SK-N-MC (cell line): ENCODE measurements at regions not wholly inside any gene's neighbourhood (a gene's known extent, or its start where the extent isn't known, plus 50 kb on each side); places are given as distances from the start of the nearest gene placed in this dataset.

Experiments
- DNase-seq: peaks from one replicate; pipeline ENCODE4 v3.0.0-alpha.2; 2011; ENCODE audit warnings: low read depth, low spot score
- H3K27ac ChIP-seq: fragments of 200-600 bp; sonication (generic); 2 replicates; pipeline ENCODE4 v1.5.1; 2016; ENCODE audit warnings: mixed run types
- H3K36me3 ChIP-seq: fragments of 200-600 bp; sonication (generic); 2 replicates; pipeline ENCODE4 v1.6.1; 2017; ENCODE audit warnings: antibody characterized with exemption, low read length, mixed read lengths; ENCODE audit not compliant: insufficient read depth
- H3K4me3 ChIP-seq: fragments of 200-600 bp; sonication (generic); 2 replicates; pipeline ENCODE4 v1.5.1; 2016
- H3K9ac ChIP-seq: fragments of 200-600 bp; sonication (generic); 2 replicates; pipeline ENCODE4 v1.8.0; 2017; ENCODE audit warnings: mixed run types, mixed read lengths; ENCODE audit not compliant: insufficient read length
- H3K9me3 ChIP-seq: fragments of 200-600 bp; sonication (generic); 2 replicates; pipeline ENCODE4 v1.6.1; 2017; ENCODE audit warnings: low read depth, mild to moderate bottlenecking, antibody characterized with exemption, low read length, moderate library complexity, mixed read lengths
- EZH2 ChIP-seq: fragments of 200-600 bp; sonication (generic); IDR thresholded peaks from one replicate; pipeline ENCODE4 v1.6.1; 2017; ENCODE audit warnings: antibody characterized with exemption
- FOXP2 ChIP-seq: optimal IDR thresholded peaks from 2 replicates; pipeline ENCODE3; 2011; ENCODE audit warnings: mild to moderate bottlenecking, moderate library complexity; ENCODE audit not compliant: insufficient read depth; ENCODE audit errors: extremely low read length, control extremely low read depth
- POLR2AphosphoS5 ChIP-seq: IDR thresholded peaks from 2 replicates; pipeline ENCODE4 v1.6.1; 2012; ENCODE audit warnings: mild to moderate bottlenecking, low read depth, low read length, borderline replicate concordance

DNA sequence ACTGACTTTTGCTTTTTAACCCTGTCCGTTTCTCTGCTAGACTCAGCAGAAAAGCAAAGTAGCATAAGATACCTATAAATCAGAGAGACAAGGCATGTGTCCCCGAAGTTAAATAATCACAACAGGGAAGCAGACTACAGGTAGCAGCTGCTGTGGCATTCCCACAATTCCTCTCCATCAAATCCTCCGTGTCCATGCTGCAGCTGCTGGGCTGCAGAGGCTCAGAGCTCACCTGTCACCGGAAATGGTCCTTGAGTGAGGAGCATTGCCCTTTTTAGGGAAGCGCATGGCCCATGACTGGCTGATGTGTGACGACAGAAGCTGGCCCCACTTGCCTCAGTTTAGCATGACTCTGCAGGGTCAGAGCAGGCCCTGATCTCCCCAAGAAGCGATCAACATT is 125.0 kb downstream of the MSX2 start:
- TF ChIP-seq FOXP2: no peak
- no peak for TF ChIP-seq EZH2
- no peak for TF ChIP-seq POLR2AphosphoS5
- Histone ChIP-seq H3K36me3 (no peaks in the 10 kb centered on the region), H3K9ac (no peak overlapping the region), H3K4me3 (no peak overlapping the region), H3K27ac (no peak overlapping the region), H3K9me3 (no peaks in the 10 kb centered on the region)
- no peak for DNase-seq

DNA sequence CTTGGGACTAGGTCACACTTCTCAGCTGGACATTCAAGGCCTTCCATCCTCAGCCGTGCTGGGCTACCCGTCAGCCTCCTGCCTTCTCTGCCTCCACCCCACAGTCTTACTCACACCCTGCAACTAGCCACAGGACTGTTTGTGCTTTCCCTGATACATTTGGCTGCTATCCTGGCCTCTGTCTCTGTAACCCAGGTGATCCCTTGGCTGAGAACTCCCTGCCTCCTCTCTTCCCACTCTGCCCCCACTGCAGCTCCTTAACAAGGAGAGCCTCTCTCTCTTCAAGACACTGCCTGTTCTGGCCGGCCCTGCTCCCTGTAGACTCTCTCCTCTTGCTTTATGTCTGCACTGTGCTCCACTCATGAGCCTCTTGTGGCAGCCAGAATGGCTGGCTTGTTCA is 120.6 kb downstream of the MSX2 start:
- Histone ChIP-seq H3K9ac (no peak overlapping the region), H3K27ac (no peak overlapping the region), H3K4me3 (no peak overlapping the region), H3K36me3 (no peaks in the 10 kb centered on the region), H3K9me3 (no peaks in the 10 kb centered on the region)
- no peak for DNase-seq
- no peak for TF ChIP-seq POLR2AphosphoS5
- no peak for TF ChIP-seq FOXP2
- TF ChIP-seq EZH2: no peak

DNA sequence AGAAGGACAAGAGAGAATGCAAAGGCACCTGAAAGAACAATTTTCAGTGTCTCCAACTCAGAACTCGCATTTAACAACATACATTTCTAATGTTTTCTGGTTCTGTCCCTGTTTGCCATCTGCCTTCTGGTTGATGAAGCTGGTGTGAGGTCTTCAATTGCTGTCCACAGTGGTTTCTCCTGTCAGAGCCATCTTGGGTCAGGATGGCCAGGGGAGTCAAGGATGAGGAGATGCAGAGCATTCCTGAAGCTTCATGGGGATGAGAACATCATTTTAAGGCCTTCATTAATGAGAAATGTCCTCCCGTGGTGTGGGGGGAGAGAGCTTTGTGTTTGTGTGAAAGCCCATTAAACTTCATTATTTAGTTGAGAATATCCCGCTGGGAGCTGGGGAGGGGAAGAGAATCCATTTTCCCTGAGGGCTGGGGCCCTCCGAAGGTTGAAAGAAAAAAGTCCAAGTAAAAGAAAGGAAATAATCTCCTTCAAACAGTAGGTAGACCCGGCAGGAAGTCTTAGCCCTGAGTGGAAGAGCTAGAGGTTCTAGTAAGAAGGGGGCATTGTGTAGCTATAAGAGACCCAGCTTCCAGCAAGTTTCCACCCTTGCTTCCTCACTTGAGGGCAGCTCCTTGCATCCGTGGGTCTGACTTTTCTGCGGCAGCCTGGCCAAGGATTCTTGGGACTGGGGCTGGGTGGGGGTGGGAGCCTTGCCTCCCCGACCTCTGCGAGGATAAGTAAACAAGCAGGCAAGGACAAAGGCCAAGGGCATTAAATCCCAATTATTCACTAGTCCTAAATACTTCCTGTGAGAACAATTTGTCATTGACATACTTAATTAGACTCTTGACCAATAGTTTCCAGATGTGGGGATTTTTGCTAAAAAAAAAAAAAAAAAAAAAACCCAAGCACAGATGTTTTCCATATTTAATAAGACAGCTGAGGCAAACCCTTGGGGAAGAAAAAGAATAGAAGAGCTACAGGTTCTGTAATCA is 119.2 kb downstream of the MSX2 start:
- peak overlapping the region; percentile 56 for H3K4me3 ChIP-seq
- H3K9me3 ChIP-seq: no peaks in the 10 kb centered on the region
- H3K27ac ChIP-seq: peak overlapping the region; percentile 16; the same call in 1 of the 2 replicates
- H3K36me3 ChIP-seq: no peaks in the 10 kb centered on the region
- peak; percentile 59 for DNase-seq
- H3K9ac ChIP-seq: no peak overlapping the region
- no peak for TF ChIP-seq EZH2
- no peak; the same call in 1 of the 2 replicates for TF ChIP-seq POLR2AphosphoS5
- TF ChIP-seq FOXP2: no peak

DNA sequence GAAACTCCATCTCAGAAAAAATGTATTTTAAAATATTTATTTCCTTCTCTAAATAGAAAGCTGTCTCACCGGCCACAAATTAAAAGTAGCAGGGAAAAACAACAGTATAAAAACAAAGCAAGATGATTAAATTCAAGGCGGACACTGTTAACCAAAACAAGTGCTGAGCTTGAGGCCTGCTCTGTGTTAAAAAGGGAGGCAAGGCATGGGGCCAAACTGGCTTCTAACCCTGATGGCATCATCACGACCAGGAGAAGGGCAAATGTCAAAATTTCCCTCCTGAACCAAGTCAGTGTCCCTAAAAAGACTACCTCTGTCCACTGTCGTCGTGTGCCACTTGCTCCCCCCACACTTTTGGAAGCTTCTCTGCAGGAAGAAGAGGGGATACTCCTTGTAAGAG is 116.1 kb downstream of the MSX2 start:
- Histone ChIP-seq H3K9me3 (no peaks in the 10 kb centered on the region), H3K4me3 (no peak overlapping the region), H3K27ac (no peak overlapping the region), H3K9ac (no peak overlapping the region), H3K36me3 (no peaks in the 10 kb centered on the region)
- no peak for TF ChIP-seq EZH2
- TF ChIP-seq FOXP2: no peak
- TF ChIP-seq POLR2AphosphoS5: no peak
- no peak for DNase-seq

DNA sequence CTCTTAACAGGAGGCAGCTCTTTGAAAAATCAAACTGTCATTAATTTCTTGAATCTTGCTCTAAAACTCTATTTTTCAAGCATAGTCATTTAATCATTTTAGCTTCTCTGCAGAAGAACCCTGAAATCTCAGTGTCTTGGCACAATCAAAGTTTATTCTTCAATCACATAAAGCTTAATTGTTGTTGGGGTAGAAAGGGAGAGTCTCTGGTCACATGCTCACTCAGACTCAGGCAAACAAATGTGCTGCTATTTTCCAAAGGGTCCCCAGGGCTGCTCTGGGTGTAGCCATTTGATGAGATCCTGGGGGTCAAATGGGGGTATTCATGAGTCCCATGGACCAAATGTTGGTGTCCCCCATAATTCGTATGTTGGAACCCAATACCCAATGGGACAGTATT is 114.8 kb downstream of the MSX2 start:
- Histone ChIP-seq H3K27ac (no peak overlapping the region), H3K4me3 (no peak overlapping the region), H3K36me3 (no peaks in the 10 kb centered on the region), H3K9me3 (no peaks in the 10 kb centered on the region), H3K9ac (no peak overlapping the region)
- DNase-seq: no peak
- TF ChIP-seq FOXP2: no peak

DNA sequence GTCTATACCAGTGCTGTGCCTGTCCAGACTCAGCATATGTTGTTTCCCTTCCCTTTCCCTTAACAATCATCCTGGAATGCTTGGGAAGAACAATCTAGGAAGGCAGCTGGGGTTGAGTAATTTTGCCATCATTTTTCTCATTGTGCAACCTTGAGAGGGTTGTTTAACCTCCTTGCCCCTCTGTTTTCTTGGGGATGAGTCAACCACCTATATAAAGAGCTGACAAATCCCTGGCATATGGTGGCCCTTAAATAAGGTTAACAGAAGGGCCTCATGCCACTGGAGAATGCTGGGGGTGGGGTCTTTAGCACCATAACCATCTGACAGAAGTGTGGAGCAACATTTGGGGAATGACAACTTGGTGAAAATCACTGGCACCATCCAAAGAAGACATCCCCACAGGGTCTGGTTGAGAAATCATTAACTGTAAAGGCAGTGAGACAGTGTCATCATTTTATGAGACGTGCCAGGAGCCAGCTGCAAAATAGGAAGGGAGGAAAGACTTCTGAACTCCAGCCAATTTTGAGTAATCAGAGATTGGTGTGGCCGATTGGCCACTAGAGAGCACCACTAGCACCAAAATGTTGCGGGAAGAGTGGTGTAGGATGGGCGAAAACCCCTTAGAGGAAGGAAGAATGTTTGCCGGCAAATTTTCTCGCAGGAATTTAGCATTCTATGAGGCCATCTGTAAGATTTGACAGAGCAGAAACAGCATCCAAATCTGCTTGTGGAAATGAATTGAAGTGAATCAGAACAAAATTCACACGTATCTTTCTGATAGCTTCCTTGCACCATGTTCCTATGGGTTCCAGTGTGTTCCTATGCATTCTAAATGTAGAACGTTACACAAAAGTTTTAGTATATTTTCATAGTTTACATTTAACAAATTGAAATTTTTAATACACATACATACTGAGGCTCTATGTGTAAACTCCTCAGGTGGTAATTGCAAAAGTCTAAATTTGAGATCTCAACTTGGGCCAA is 113.8 kb downstream of the MSX2 start:
- Histone ChIP-seq H3K9me3 (no peaks in the 10 kb centered on the region), H3K36me3 (no peaks in the 10 kb centered on the region), H3K4me3 (no peak overlapping the region), H3K9ac (no peak overlapping the region), H3K27ac (no peak overlapping the region)
- peak; percentile 5 for DNase-seq
- TF ChIP-seq POLR2AphosphoS5 (no peak), FOXP2 (no peak), EZH2 (no peak)

DNA sequence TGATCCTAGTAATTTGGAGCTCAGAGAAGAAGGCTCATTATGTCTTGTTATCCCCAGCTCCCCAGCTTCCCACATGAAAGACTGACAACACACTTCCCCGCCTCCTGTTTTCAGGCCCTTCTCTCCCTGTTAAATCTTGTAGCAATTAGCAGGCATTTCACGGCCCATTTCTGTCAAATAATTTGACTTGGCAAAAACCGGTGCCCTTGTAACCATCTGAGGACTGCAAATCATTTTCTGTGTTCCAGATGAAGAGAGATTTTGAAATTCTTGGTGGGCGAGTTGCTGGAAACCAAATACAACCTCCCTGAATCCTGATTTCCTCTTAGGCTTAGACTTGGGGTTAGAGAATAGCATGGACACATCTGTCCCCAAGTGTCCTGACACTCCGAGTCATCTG is 109.7 kb downstream of the MSX2 start:
- H3K36me3 ChIP-seq: no peaks in the 10 kb centered on the region
- DNase-seq: no peak
- H3K9me3 ChIP-seq: no peaks in the 10 kb centered on the region
- no peak overlapping the region for H3K27ac ChIP-seq
- H3K9ac ChIP-seq: no peak overlapping the region
- TF ChIP-seq POLR2AphosphoS5: no peak
- no peak for TF ChIP-seq FOXP2
- no peak for TF ChIP-seq EZH2
- no peak overlapping the region for H3K4me3 ChIP-seq

DNA sequence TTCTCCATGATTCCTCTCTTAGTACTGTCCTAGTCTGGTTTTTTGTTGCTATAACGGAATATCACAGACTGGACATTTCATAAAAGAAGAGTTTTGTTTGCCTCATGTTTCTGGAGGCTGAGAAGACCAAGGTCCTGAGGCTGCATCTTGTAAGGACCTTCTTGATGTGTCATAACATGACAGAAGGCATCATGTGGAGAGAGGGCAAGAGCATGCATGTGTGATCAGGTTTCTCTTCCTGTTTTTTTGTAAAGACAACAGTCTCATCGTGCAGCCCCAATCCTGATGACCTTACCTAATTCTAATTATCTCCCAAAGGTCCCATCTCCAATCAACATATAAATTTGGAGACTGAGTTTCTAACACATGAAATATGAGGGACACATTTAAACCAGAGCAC is 108.4 kb downstream of the MSX2 start:
- Histone ChIP-seq H3K9me3 (no peaks in the 10 kb centered on the region), H3K27ac (no peak overlapping the region), H3K36me3 (no peaks in the 10 kb centered on the region), H3K9ac (no peak overlapping the region), H3K4me3 (no peak overlapping the region)
- TF ChIP-seq FOXP2 (no peak), EZH2 (no peak), POLR2AphosphoS5 (no peak)
- DNase-seq: no peak
